ENCODE measurements at regions not wholly inside any gene's neighbourhood (a gene's known extent, or its start where the extent isn't known, plus 50 kb on each side); places are given as distances from the start of the nearest gene placed in this dataset.

DNA sequence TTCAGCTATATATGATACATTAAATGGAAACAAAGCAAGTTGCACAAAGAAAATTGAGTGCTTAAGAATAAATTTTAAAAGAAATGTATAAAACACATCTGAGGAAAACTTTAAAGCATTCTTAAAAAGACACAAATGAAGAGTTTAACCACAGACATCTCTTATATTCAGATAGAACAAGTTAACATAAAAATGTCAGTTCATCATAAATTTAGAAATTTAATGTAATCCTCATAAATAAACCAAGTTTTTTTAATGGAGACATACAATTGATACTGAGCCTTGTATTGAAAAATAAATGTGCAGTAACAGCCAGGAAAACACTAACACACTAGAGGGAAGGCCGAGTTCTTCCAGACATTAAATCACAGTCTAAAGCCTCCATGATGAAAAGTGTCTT, 243.9 kb upstream of the MKLN1 start:
- TF ChIP-seq, protein P1, sequence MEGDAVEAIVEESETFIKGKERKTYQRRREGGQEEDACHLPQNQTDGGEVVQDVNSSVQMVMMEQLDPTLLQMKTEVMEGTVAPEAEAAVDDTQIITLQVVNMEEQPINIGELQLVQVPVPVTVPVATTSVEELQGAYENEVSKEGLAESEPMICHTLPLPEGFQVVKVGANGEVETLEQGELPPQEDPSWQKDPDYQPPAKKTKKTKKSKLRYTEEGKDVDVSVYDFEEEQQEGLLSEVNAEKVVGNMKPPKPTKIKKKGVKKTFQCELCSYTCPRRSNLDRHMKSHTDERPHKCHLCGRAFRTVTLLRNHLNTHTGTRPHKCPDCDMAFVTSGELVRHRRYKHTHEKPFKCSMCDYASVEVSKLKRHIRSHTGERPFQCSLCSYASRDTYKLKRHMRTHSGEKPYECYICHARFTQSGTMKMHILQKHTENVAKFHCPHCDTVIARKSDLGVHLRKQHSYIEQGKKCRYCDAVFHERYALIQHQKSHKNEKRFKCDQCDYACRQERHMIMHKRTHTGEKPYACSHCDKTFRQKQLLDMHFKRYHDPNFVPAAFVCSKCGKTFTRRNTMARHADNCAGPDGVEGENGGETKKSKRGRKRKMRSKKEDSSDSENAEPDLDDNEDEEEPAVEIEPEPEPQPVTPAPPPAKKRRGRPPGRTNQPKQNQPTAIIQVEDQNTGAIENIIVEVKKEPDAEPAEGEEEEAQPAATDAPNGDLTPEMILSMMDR (IDR thresholded peaks at IDR 0.05) = no peak
- no peak for TF ChIP-seq EZH2 (IDR thresholded peaks at IDR 0.05; ENCODE audit: borderline replicate concordance, insufficient read depth, low read depth, low read length, poor library complexity, severe bottlenecking)

Measured in B cell (primary cell).